Astrocyte of the spinal cord (primary cell): ENCODE measurements at regions not wholly inside any gene's neighbourhood (a gene's known extent, or its start where the extent isn't known, plus 50 kb on each side); places are given as distances from the start of the nearest gene placed in this dataset.

Experiments
- DNase-seq: peaks from one replicate; pipeline ENCODE4 v3.0.0; 2011; ENCODE audit warnings: low read depth, low spot score
- H3K4me3 ChIP-seq: 2 replicates; pipeline ENCODE4 v1.5.1; 2011; ENCODE audit warnings: low read depth, mild to moderate bottlenecking, low read length, moderate library complexity
- in situ Hi-C: cut with HindIII; loops from 2 replicates; pipeline ENCODE4 v1.10.0; 2017; ENCODE audit warnings: low sequenced_read_pairs
- TF ChIP-seq, protein P1 (sequence below): IDR thresholded peaks from 2 replicates; pipeline ENCODE4 v1.5.1; 2012; ENCODE audit warnings: low read depth, mild to moderate bottlenecking, low read length, inconsistent platforms

GRCh38 chr10:25694971-25695370 is 239.1 kb upstream of the MYO3A start:
- DNase-seq: no peak
- TF ChIP-seq, protein P1, sequence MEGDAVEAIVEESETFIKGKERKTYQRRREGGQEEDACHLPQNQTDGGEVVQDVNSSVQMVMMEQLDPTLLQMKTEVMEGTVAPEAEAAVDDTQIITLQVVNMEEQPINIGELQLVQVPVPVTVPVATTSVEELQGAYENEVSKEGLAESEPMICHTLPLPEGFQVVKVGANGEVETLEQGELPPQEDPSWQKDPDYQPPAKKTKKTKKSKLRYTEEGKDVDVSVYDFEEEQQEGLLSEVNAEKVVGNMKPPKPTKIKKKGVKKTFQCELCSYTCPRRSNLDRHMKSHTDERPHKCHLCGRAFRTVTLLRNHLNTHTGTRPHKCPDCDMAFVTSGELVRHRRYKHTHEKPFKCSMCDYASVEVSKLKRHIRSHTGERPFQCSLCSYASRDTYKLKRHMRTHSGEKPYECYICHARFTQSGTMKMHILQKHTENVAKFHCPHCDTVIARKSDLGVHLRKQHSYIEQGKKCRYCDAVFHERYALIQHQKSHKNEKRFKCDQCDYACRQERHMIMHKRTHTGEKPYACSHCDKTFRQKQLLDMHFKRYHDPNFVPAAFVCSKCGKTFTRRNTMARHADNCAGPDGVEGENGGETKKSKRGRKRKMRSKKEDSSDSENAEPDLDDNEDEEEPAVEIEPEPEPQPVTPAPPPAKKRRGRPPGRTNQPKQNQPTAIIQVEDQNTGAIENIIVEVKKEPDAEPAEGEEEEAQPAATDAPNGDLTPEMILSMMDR: no peak
- in situ Hi-C loops: no loop called here
- H3K4me3 ChIP-seq: no peak overlapping the region

GRCh38 chr10:25695586-25695985 is 238.4 kb upstream of the MYO3A start:
- DNase-seq: no peak
- no peak overlapping the region for H3K4me3 ChIP-seq
- TF ChIP-seq, protein P1: no peak
- in situ Hi-C loops: no loop called here

- in situ Hi-C loops: no loop called here
- TF ChIP-seq, protein P1: no peak
- no peak overlapping the region for H3K4me3 ChIP-seq
- DNase-seq: no peak
Measured at GRCh38 chr10:25696013-25696708, 237.9 kb upstream of the MYO3A start.

DNA sequence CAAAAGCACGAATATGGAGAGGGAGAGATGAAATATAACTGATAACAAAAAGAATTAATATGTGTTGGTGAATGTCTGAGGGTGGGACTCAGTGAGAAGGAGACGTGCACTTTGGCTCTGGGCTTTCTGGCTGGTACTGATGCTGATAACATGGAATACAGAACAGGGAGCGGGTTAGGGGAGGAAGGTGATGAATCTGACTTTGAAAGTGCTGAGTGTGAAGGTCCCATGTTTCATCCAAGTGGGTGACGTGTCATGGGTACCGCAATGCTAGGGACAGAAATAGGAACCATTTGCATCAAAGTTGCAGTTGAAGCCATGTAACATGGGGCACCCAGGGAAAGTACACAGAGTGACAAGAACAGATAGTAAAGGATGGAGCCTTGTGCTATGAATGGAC is 236.6 kb upstream of the MYO3A start:
- no peak for DNase-seq
- TF ChIP-seq, protein P1: no peak
- no peak overlapping the region for H3K4me3 ChIP-seq
- in situ Hi-C loops: no loop called here

GRCh38 chr10:25698638-25699037 is 235.4 kb upstream of the MYO3A start:
- in situ Hi-C loops: no loop called here
- TF ChIP-seq, protein P1: no peak
- H3K4me3 ChIP-seq: no peak overlapping the region
- DNase-seq: no peak

GRCh38 chr10:25699631-25700030 is 234.4 kb upstream of the MYO3A start:
- TF ChIP-seq, protein P1: no peak
- in situ Hi-C loops: no loop called here
- no peak for DNase-seq

More at GRCh38 chr10:25699631-25700030, 234.4 kb upstream of the MYO3A start:
- no peak overlapping the region for H3K4me3 ChIP-seq
